Heart left ventricle (tissue), 13 donors: ENCODE measurements at regions not wholly inside any gene's neighbourhood (a gene's known extent, or its start where the extent isn't known, plus 50 kb on each side); places are given as distances from the start of the nearest gene placed in this dataset.

Source experiments
- POLR2A ChIP-seq, 2 donors: fragments of 450-650 bp; IDR thresholded peaks; one replicate each; pipeline ENCODE4 v1.6.1; 2017; ENCODE audit warnings: antibody characterized with exemption in 2 of 2, mild to moderate bottlenecking in 2 of 2, moderate library complexity in 2 of 2
- TF ChIP-seq, protein P1 (sequence below), 12 donors: fragments of 200-600 bp; sonication (generic) in 4 of 12; IDR thresholded peaks; one replicate each; pipeline versions ENCODE4 v1.5.0 to v1.8.0; 2018 to 2022; ENCODE audit warnings: antibody characterized with exemption in 12 of 12, mild to moderate bottlenecking in 5 of 12
- donor health status: ischemic (EF 13 %, LVEDD 7.1; RV severe dilation, severe dysfunction).
- donor health status: DM: no; HTN: yes; CAD: no.
- donor health status: DM: no; HTN: no; CAD: no.
- donor health status: ischemic (EF 25% LVEDD 6.9; RV normal size, moderate dysfunction).
- donor health status: ischemic (EF 25% LVEDD 5.7; RV mildly dilated, moderate dysfunction).
- donor health status: ischemic (EF 35%, LVEDD 5.7; RV mildly dilated, moderate dysfunction).
- donor health status: nonischemic (EF 11% LVEDD 7.7; RV severe dilation, severe dysfunction).
- donor health status: DM: yes; HTN: yes; CAD: no.
- donor health status: PGD.
- donor health status: ischemic (EF 29% LVEDD 5.4; RV normal size, mild dysfunction).
- donor health status: nonischemic (EF 23%, LVEDD 6.1; RV moderate dilation, normal function).

DNA sequence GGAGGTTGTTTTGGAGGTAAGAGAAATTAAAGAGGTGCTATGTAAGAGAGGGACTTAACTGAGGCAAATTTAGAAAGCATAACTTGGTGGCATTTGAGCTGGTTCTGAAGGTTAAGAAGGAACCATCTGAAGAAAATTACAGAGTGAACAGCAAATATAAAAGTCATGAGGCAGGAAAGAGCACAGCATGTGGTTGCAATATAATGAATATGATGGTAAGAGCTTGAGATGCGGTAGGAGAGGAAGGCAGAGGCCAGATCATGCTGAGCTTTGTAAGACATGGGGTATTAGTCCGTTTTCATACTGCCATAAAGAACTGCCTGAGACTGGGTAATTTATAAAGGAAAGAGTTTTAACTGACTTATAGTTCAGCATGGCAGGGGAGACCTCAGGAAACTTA is 279.1 kb downstream of the UTRN start:
- no peak for TF ChIP-seq POLR2A (IDR thresholded peaks at IDR 0.05)
- TF ChIP-seq, protein P1, sequence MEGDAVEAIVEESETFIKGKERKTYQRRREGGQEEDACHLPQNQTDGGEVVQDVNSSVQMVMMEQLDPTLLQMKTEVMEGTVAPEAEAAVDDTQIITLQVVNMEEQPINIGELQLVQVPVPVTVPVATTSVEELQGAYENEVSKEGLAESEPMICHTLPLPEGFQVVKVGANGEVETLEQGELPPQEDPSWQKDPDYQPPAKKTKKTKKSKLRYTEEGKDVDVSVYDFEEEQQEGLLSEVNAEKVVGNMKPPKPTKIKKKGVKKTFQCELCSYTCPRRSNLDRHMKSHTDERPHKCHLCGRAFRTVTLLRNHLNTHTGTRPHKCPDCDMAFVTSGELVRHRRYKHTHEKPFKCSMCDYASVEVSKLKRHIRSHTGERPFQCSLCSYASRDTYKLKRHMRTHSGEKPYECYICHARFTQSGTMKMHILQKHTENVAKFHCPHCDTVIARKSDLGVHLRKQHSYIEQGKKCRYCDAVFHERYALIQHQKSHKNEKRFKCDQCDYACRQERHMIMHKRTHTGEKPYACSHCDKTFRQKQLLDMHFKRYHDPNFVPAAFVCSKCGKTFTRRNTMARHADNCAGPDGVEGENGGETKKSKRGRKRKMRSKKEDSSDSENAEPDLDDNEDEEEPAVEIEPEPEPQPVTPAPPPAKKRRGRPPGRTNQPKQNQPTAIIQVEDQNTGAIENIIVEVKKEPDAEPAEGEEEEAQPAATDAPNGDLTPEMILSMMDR (IDR thresholded peaks at IDR 0.05), result no peak
